HepG2 (cell line): ENCODE measurements at regions not wholly inside any gene's neighbourhood (a gene's known extent, or its start where the extent isn't known, plus 50 kb on each side); places are given as distances from the start of the nearest gene placed in this dataset.

Experiments used
- CREB1 ChIP-seq, 2 experiments: fragments of 450-650 bp in 1 of 2; IDR thresholded peaks; 2 replicates each; pipeline ENCODE4 v1.6.1; 2016 to 2017; ENCODE audit warnings: control low read depth in 1 of 2, mild to moderate bottlenecking in 1 of 2, missing compliant biosample characterization in 1 of 2, missing genetic modification characterization in 1 of 2
- TF ChIP-seq, protein P1 (sequence below): sonication (generic); formaldehyde crosslinking; IDR thresholded peaks from 2 replicates; pipeline ENCODE4 v1.5.0; 2020; ENCODE audit warnings: mild to moderate bottlenecking, missing genetic modification reagents, moderate library complexity
- TF ChIP-seq, protein P2 (sequence below): sonication (generic); formaldehyde crosslinking; IDR thresholded peaks from 2 replicates; pipeline ENCODE4 v1.8.1; 2023; ENCODE audit warnings: mild to moderate bottlenecking, missing genetic modification reagents, borderline replicate concordance
- TF ChIP-seq, protein P3 (sequence below): sonication (generic); formaldehyde crosslinking; IDR thresholded peaks from 2 replicates; pipeline ENCODE4 v1.5.0; 2020; ENCODE audit warnings: mild to moderate bottlenecking, missing genetic modification reagents

DNA sequence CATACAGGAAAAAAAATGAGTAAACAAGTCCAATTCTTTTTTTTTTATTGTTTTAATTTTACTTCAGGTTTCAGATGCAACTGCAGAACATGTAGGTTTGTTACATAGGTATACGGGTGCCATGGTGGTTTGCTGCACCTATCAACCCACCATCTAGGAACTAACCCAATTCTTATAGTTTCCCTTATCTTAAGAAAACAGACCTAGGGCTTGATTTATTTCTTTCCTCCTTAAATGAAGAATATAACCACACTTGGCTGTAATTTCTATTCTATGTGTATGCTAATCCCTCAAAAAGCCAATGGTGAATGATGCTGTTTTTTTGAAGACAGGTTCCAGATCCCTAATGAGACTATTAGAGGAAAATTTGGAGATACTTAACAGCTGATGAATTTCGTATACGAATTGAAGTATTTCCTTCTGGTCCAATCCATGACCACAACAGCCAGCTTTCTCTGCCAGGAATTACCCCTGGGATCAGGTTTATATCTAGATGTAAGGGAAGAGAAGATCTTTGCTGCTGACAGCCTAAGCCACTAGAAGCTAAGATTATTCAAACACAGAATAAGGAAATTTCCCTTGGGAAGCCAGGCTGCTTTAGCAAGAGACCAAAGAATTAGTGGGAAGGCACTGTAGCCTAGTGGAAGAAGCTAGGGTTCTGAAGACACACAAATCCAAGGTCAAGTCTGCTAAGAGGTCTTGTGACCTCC is 115.8 kb downstream of the INHBA start:
- TF ChIP-seq, protein P1, sequence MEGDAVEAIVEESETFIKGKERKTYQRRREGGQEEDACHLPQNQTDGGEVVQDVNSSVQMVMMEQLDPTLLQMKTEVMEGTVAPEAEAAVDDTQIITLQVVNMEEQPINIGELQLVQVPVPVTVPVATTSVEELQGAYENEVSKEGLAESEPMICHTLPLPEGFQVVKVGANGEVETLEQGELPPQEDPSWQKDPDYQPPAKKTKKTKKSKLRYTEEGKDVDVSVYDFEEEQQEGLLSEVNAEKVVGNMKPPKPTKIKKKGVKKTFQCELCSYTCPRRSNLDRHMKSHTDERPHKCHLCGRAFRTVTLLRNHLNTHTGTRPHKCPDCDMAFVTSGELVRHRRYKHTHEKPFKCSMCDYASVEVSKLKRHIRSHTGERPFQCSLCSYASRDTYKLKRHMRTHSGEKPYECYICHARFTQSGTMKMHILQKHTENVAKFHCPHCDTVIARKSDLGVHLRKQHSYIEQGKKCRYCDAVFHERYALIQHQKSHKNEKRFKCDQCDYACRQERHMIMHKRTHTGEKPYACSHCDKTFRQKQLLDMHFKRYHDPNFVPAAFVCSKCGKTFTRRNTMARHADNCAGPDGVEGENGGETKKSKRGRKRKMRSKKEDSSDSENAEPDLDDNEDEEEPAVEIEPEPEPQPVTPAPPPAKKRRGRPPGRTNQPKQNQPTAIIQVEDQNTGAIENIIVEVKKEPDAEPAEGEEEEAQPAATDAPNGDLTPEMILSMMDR: no peak
- TF ChIP-seq, protein P2, sequence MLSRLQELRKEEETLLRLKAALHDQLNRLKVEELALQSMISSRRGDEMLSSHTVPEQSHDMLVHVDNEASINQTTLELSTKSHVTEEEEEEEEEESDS (CRISPR knock-in tag): no peak
- TF ChIP-seq CREB1 (IDR thresholded peaks at IDR 0.05) (no peak), CREB1 (CRISPR knock-in tag; IDR thresholded peaks at IDR 0.05) (no peak)
- TF ChIP-seq, protein P3, sequence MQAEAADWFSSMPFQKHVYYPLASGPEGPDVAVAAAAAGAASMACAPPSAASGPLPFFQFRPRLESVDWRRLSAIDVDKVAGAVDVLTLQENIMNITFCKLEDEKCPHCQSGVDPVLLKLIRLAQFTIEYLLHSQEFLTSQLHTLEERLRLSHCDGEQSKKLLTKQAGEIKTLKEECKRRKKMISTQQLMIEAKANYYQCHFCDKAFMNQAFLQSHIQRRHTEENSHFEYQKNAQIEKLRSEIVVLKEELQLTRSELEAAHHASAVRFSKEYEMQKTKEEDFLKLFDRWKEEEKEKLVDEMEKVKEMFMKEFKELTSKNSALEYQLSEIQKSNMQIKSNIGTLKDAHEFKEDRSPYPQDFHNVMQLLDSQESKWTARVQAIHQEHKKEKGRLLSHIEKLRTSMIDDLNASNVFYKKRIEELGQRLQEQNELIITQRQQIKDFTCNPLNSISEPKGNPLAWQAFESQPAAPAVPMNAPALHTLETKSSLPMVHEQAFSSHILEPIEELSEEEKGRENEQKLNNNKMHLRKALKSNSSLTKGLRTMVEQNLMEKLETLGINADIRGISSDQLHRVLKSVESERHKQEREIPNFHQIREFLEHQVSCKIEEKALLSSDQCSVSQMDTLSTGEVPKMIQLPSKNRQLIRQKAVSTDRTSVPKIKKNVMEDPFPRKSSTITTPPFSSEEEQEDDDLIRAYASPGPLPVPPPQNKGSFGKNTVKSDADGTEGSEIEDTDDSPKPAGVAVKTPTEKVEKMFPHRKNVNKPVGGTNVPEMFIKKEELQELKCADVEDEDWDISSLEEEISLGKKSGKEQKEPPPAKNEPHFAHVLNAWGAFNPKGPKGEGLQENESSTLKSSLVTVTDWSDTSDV (CRISPR knock-in tag): no peak
